IPS-18c (cell line): ENCODE measurements at regions not wholly inside any gene's neighbourhood (a gene's known extent, or its start where the extent isn't known, plus 50 kb on each side); places are given as distances from the start of the nearest gene placed in this dataset.
"Not testable (repeated sequence)": the region's sequence is repeated elsewhere in the genome, so short reads cannot be mapped to it uniquely, and the experiment has no call there.

Experiments
- H3K4me3 ChIP-seq: 2 replicates; pipeline ENCODE4 v1.7.0; 2013; ENCODE audit warnings: low read depth, mild to moderate bottlenecking, low read length, moderate library complexity; ENCODE audit not compliant: insufficient read depth
- H3K9me3 ChIP-seq: one replicate; pipeline ENCODE4 v1.6.1; 2013; ENCODE audit warnings: mild to moderate bottlenecking, low read length, moderate library complexity; ENCODE audit not compliant: control insufficient read depth, insufficient read depth

DNA sequence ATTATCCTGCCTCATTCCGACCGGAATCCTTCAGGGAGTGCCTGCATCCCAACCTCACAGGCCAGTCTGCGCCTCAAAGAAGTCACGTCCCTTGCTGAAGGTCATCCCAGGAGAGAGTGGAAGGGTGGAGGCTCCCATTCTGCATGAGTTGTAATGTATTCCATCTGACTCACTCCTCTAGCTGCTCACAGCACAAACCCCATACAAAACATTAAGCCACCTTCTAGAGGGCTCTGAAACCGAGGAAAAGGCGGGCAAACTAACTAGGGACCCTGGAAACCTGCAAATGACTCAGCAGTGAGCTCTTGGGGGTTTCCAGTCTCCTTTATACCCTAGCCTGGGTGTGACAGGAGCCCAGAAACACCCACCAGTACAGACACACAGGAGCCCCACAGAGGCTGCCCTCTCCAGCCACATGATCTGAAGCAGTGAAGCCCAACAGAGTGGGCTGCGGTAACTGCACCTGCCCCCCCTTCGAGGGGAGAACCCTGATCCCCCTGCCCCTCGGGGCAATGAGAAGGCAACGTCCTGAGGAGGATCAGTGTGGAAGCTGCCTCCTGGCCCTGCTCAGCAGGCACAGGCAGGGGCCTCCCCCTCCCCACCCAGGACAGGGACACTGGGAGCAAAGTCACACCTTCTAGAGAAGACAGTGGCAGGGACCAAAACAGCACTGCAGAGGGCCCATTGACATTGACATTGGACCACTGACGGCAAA, 69.3 kb upstream of the SNTG2 start:
- no peaks in the 10 kb centered on the region for H3K9me3 ChIP-seq
- H3K4me3 ChIP-seq, result no peak overlapping the region

DNA sequence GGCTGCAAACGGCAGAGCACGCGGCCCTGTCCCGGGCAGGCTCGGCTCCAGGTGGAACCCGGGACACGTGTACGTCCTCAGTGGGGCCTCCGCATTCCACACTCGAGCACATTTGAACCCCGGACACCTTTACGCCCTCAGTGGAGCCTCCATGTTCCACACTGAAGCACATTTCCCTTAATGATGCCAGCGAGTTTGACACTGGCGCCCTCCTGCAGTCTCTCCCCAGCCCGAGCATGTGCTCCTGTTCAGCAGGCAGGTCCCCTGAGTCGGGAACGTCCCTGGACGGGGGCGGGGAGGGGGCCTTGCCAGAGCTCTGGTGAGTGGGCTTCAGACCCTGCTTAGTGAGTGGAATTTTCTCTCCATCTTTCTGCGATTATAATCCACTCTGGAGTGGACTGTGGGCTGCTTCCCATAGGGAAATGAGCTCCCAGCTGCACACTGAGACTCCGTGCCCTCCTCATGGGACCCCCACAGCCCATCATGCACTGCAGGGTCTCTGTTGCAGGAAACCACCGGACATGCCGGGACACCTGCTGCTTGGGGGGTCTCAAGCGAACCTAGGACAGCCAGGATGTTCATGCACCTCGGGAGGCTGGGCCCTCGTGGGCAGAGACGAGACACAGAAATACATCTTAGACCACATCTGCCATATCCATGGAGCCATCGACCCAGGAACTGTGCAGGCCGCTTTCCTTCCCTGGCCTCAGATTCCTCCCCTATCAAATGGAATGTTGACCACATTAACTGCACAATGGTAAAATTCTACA, 70.3 kb upstream of the SNTG2 start:
- no peaks in the 10 kb centered on the region for H3K9me3 ChIP-seq
- H3K4me3 ChIP-seq, result no peak overlapping the region

DNA sequence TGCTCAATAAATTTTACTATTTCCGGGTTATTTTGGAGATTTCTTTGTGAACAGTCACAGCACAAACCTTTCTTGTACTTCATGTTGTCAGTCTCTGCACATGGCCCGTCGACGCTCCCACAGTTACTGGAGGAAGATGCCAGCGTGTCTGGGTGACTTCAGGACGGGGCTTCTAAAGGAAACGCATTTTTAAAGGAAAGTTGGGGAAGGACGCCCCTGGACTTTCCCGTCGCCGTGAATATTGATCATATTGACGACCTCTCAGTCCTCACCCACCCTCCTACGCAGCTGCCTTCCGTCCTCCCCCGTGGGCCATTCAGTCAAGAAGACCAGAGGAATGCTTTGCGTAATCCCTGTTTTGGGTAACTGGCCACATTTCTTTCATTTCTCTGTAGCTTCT, 71.1 kb upstream of the SNTG2 start:
- Histone ChIP-seq H3K4me3 (no peak overlapping the region), H3K9me3 (no peaks in the 10 kb centered on the region)

DNA sequence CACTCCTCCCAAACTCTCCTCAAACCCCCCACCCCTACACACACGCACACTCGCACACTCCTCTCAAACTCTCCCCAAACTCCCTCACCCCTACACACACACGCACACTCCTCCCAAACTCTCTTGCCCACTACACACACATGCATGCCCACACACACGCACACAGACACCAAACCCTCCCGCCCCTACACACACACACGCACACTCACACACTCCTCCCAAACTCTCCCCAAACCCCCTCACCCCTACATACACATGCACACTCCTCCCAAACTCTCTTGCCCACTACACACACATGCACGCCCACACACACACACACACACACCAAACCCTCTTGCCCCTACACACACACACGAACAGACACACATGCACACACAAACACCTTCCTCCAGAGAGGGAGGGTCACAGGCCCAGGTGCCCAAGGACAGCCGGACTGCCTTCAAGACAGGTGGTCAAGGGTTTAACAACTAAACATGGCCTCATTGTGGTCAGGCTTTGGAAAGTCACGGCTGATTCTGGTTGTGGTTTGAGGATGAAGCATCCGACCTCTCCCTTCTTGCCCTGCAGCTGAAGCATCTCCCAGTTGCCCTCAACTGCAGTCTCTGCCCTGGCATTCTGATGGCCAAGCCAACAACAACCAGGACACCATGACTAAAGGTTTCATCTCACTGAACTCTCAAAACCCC, 72.3 kb upstream of the SNTG2 start:
- no peak overlapping the region for H3K4me3 ChIP-seq
- no peaks in the 10 kb centered on the region for H3K9me3 ChIP-seq

DNA sequence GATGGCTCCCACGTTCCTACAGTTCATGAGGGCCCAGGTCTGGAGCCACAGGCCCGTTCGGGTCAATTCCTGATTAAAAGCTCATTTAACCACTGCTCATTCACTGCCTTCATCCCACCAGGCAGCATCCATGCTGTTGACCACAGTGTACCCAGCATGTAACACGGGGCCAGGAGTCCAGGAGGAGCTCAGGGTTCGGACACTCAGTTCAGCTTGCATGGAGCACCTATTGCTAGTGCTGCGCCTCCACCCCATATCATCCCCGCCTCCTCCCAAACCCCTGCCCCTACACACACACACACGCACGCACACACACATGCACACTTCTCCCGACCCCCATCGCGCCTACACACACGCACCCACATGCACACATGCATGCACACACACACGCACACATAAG, 72.9 kb upstream of the SNTG2 start:
- Histone ChIP-seq H3K4me3 (no peak overlapping the region), H3K9me3 (no peaks in the 10 kb centered on the region)

DNA sequence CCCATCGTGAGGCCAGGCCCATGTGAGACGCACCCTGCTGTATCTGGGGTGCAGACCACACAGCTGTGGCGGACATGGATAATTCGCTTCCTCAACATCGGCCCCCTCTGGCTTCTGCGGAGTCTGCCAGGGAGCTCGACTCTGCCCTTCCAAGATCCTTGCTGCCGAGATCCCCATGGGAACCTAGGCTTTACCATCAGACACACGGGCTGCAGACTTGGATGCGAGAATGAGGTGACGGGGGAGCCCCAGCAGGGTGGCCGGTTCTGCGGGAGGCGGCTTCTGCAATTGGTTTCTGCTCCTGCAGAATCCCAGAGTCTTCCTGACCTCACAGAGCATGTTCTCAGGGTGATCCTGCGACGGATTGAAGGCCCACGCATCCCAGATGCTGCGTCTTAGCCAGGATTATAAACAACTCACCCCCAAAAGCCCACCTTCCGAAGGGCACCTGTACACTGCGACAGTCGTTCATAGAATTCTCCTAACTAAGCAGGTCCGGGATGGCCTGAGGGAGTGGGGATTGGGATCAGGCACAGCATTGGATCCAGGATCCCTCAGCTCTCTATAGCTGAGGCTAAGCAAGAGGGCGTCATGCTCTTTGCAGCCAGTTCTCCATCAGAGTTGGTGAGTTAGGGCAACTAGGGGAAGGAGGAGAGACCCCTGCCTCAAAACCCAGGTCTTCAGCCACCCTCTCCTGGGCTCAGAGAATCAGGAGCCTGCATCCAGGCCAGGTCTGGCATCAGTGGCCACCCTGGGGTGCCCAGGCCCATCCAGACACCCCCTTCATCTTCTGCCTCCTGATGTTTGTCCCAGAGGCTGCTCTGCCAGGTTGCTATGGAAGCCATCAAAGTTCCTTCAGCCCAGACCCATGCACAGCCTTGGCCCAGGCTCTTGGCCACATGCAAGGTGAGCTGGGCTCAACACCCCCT, 74.7 kb upstream of the SNTG2 start:
- Histone ChIP-seq H3K9me3 (no peaks in the 10 kb centered on the region), H3K4me3 (no peak overlapping the region)

DNA sequence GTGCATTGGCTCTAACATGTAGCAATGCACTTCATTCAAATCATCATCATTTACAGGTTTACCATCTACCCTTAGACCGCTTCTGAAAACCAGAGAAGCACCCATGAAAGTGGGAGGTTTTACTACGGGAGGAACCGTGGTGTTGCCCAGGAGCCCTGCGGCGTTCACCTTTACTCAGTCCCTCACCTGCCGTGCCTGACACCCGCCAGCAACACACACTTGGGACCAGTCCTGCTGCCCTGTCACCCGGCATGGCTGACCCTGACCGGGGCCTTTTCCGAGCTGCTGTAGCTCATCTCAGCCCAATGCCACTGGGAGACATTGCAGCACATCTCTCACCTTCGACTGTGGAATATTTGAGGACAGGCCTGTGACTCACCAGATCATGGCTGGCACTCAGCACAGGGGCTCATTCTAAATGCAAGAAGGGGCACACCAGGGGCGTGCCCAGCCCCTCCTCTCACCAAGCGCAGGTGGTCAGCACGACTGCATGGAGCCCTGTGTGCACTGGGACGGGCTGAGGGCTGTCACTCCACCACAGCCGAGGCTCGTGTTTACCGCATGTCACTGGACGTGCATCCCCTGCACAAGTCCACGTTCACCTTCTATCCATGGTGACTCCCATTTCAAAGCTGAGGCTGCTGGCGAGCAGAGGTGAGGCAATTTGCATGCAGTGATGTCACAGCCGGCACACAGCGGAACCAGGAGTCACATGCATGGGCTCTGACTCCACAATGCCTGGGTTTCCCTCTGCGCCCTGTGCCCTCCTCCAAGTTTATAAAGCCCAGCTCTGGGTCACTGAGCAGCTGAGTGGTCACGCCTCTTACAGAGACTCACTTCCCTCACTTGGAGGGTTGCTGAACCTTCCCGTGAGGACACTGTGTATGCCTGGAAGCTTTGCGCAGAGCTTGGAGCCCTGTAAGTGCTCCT, 76.7 kb upstream of the SNTG2 start:
- no peaks in the 10 kb centered on the region for H3K9me3 ChIP-seq

DNA sequence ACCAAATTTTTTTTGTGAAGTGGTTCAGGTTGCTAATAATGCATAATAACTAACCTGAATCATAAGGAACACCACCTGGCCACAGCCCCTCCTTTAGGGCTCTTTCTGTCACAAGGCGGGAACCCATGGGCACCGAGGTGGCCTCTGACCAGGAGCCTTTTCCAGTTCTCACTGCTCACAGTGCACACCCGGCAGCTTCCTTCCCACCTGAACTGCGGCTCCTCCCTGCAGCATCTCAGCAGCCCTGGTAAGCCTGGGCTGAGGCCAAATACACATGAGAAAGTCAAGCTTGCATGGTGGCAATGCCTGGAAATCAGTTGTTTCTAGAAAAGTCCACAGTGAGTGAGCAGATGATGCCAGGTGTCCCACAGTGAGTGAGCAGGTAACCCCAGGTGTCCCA, 77.6 kb upstream of the SNTG2 start:
- no peak overlapping the region for H3K4me3 ChIP-seq

More for the DNA sequence above, 76.7 kb upstream of the SNTG2 start:
- H3K4me3 ChIP-seq, result no peak overlapping the region

DNA sequence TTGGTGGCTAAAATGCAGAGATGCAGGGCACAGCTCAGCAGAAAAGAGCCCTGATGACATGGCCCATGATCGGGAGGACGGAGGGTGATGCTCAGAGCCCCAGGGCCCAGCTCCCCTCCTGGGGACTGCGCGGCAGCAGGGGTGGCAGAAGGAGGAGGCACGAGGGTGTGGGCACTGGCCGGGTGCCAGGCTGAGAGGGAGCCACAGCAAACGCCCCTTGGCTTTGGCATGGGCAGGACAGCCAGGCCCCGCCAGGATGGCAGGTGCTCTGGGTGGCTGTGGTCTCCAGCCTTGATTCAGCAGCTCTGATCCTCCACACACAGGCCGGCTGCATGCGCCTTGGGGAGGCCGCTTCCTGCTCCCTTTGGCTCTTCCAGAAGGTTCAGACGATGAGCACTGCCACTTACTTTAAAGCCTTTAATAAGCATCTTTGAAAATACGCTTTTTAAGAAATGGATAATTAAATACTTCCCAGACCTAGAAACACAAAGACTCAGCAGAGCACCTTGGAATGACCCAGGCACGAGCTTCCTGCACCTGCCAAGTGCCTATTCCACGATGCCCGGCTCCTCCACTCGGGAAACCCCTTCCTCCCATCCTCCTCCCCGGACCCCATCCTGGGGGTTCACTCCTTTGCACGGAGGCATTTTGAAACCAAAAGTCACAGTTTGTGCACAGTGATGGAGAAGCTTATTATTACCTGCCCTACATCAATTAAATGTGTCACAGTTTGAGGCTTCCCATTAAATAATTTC, 78.5 kb upstream of the SNTG2 start:
- H3K4me3 ChIP-seq, result no peak overlapping the region
- no peaks in the 10 kb centered on the region for H3K9me3 ChIP-seq

More for the DNA sequence above, 77.6 kb upstream of the SNTG2 start:
- no peaks in the 10 kb centered on the region for H3K9me3 ChIP-seq

DNA sequence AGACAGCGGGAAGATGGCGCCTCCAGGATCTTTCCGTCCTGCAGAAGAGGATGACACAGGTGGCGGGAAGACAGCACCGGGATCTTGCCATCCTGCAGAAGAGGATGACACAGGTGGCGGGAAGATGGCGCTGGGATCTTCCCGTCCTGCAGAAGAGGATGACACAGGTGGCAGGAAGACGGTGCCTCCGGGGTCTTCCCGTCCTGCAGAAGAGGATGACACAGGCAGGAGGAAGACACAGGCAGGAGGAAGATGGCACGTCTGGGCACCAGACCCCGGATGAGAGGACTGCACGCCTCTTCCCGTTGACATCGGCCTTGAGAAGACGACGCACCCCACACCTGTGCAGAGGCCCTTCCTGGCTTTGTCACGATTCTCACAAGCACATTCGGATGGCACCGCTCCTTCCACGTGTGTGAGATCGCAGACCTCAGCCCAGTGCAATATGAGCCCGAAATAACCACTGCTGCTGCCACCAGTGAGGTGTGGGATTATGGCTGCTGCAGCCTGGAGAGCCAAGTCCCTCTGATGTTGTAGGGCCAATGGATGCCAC, 79.4 kb upstream of the SNTG2 start:
- H3K9me3 ChIP-seq, result no peaks in the 10 kb centered on the region
- H3K4me3 ChIP-seq, result no peak overlapping the region

DNA sequence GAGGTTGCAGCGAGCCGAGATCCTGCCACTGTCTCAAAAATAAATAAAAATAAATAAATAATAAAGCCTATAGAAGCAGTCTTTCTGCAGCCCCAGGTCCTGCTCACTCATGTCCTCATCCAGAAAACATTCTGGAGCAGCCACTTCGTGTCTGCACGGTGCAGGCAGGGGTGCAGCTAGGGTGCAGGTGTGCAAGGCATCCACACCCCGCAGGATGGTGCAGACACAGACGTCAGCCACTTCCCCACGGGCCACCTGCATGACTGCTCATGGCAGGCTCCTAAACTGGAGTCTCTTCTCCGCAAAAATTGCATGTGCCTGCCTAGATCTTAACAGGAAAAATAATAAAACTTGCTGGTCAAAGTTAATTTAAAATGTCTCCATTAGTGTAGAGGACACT, 80.2 kb upstream of the SNTG2 start:
- Histone ChIP-seq H3K4me3 (no peak overlapping the region), H3K9me3 (no peaks in the 10 kb centered on the region)

DNA sequence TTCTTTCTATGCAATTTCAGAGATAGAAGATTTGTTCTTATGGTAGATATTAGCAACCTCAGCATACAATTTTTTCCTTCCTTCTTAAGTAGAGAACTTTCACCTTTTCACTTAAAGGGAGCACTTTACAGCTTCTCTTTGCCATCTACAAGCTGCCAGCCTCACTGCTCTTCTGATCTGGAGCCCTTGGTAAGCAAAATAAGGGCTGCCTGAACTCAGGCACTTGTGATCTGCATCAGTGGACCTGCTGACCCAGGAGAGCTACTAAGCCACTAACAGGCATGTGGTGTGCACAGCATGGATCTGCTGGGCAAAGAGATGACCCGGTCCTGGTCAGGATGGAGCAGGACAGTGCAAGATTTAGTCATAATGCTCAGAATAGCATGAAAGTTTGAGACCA, 80.8 kb upstream of the SNTG2 start:
- no peaks in the 10 kb centered on the region for H3K9me3 ChIP-seq
- no peak overlapping the region for H3K4me3 ChIP-seq

DNA sequence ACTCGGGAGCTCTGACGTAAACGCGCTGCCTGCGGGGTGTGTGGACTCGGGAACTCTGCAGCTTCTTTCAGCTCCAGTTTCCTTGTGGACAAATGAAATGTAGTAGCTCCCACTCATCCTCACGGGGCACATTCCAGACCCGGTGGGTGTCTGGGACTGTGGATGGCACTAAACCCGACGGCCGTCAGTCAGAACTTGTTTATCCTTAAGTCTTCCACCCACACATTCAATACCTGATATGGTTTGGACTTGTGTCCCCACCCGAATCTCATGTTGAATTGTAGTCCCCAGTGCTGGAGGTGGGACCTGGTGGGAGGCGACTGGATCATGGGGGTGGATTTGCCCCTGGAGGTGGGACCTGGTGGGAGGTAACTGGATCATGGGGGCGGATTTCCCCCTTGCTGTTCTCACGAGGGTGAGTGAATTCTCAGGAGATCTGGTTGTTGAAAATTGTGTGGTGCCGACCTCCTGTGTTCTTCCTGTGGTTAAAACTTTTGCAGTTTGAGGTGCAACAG, 81.2 kb upstream of the SNTG2 start:
- no peak overlapping the region for H3K4me3 ChIP-seq
- H3K9me3 ChIP-seq, result no peaks in the 10 kb centered on the region

DNA sequence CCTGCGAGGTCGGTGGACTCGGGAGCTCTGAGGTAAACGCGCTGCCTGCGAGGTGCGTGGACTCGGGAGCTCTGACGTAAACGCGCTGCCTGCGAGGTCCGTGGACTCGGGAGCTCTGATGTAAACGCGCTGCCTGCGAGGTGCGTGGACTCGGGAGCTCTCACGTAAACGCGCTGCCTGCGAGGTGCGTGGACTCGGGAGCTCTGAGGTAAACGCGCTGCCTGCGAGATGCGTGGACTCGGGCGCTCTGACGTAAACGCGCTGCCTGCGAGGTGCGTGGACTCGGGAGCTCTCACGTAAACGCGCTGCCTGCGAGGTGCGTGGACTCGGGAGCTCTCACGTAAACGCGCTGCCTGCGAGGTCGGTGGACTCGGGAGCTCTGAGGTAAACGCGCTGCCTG, 81.8 kb upstream of the SNTG2 start:
- not testable (repeated sequence) for H3K4me3 ChIP-seq, H3K9me3 ChIP-seq

DNA sequence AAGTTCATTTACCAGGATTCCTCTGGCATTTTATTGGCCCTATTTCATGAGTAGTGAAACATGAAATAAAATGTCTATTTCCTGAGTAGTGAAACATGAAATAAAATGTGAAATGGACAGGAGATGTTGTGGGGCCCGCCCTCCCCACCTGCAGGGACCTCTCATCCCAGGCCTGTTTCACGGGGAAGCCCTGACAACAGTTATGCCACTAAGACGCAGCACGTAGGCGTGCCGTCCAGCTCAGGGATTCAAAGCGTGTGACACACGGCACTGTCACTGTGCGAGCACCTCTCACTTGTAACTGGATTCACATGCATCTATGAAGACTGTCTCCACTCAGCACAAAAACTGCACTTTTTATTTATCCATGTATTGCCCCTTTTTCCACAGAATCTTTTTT, 83.4 kb upstream of the SNTG2 start:
- peaks cover 3% of the 10 kb centered on the region for H3K9me3 ChIP-seq
- H3K4me3 ChIP-seq, result no peak overlapping the region
